Uterus (tissue), 3 donors: ENCODE measurements at regions not wholly inside any gene's neighbourhood (a gene's known extent, or its start where the extent isn't known, plus 50 kb on each side); places are given as distances from the start of the nearest gene placed in this dataset.

Source experiments
- DNase-seq, 2 donors: peaks; one replicate each; pipeline ENCODE4 v3.0.0-alpha.2; 2019 to 2020
- H3K27ac ChIP-seq, 2 donors: fragments of 200-600 bp; sonication (generic); 1 replicate in 1 of 2; 2 replicates in 1 of 2; pipeline ENCODE4 v1.5.1; 2016 to 2018
- H3K27me3 ChIP-seq, 2 donors: fragments of 200-600 bp; sonication (generic); one replicate each; pipeline ENCODE4 v1.5.1; 2018 to 2019; ENCODE audit warnings: control low read depth in 1 of 2
- H3K36me3 ChIP-seq, 2 donors: fragments of 200-600 bp; sonication (generic); one replicate each; pipeline ENCODE4 v1.5.1; 2019; ENCODE audit warnings: control low read depth in 1 of 2
- H3K4me1 ChIP-seq, 2 donors: fragments of 200-600 bp; sonication (generic); one replicate each; pipeline ENCODE4 v1.5.1; 2018 to 2019; ENCODE audit warnings: control low read depth in 1 of 2
- H3K4me3 ChIP-seq, 2 donors: fragments of 200-600 bp; sonication (generic); 1 replicate in 1 of 2; 2 replicates in 1 of 2; pipeline ENCODE4 v1.5.1; 2018 to 2019; ENCODE audit warnings: mild to moderate bottlenecking in 1 of 2
- H3K9me3 ChIP-seq, 2 donors: fragments of 200-600 bp; sonication (generic); one replicate each; pipeline ENCODE4 v1.5.1; 2019; ENCODE audit warnings: control low read depth in 1 of 2
- POLR2A ChIP-seq, 2 donors: fragments of 450-650 bp; IDR thresholded peaks; one replicate each; pipeline ENCODE4 v1.6.1; 2016; ENCODE audit warnings: antibody characterized with exemption in 2 of 2, mild to moderate bottlenecking in 1 of 2, moderate library complexity in 1 of 2
- intact Hi-C: fragments of 100-400 bp; cut with DNase I; formaldehyde crosslinking; loops from one replicate; pipeline ENCODE4 v1.15.1; 2023; ENCODE audit warnings: low total_unique reads
- TF ChIP-seq, protein P1 (sequence below), 4 experiments: fragments of 200-600 bp in 2 of 4; fragments of 450-650 bp in 2 of 4; sonication (generic) in 2 of 4; IDR thresholded peaks; one replicate each; pipeline ENCODE4 v1.5.1; 2016 to 2019; ENCODE audit warnings: antibody characterized with exemption in 4 of 4, mild to moderate bottlenecking in 2 of 4, moderate library complexity in 1 of 4
- donor health status: DM: yes; HTN: yes; CAD: no.

DNA sequence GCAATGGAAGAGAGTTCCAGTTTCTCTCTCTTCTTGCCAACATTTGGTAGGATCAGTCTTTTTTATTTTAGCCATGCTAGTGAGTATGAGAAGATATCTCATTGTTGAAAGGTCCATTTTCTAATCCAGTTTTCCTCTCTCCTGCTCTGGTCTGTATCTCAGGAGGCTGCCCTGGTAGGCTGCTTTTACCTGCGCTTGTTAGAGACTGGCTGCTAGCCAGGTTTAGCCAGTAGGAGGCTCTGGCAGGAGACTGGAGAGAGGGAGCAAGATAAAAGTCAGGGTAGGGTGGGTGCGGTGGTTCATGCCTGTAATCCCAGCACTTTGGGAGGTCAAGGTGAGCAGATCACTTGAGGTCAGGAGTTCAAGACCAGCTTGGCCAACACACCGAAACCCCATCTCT is 68.6 kb upstream of the FOXP4 start:
- intact Hi-C loops, result no loop called here
- Histone ChIP-seq H3K27me3 (no peaks in the 10 kb centered on the region), H3K4me1 (no peaks in the 10 kb centered on the region), H3K36me3 (no peaks in the 10 kb centered on the region), H3K4me3 (no peak overlapping the region), H3K9me3 (no peaks in the 10 kb centered on the region), H3K27ac (no peak overlapping the region)
- no peak for DNase-seq
- TF ChIP-seq POLR2A (IDR thresholded peaks at IDR 0.05), result no peak
- TF ChIP-seq, protein P1, sequence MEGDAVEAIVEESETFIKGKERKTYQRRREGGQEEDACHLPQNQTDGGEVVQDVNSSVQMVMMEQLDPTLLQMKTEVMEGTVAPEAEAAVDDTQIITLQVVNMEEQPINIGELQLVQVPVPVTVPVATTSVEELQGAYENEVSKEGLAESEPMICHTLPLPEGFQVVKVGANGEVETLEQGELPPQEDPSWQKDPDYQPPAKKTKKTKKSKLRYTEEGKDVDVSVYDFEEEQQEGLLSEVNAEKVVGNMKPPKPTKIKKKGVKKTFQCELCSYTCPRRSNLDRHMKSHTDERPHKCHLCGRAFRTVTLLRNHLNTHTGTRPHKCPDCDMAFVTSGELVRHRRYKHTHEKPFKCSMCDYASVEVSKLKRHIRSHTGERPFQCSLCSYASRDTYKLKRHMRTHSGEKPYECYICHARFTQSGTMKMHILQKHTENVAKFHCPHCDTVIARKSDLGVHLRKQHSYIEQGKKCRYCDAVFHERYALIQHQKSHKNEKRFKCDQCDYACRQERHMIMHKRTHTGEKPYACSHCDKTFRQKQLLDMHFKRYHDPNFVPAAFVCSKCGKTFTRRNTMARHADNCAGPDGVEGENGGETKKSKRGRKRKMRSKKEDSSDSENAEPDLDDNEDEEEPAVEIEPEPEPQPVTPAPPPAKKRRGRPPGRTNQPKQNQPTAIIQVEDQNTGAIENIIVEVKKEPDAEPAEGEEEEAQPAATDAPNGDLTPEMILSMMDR (IDR thresholded peaks at IDR 0.05), result no peak

- no peak for DNase-seq
- no peak for TF ChIP-seq POLR2A (IDR thresholded peaks at IDR 0.05)
- TF ChIP-seq, protein P1 (IDR thresholded peaks at IDR 0.05), result no peak
- Histone ChIP-seq H3K4me3 (no peak overlapping the region), H3K4me1 (peaks cover 3 to 6% of the 10 kb centered on the region in 2 donors), H3K9me3 (no peaks in the 10 kb centered on the region), H3K36me3 (no peaks in the 10 kb centered on the region), H3K27me3 (no peaks in the 10 kb centered on the region), H3K27ac (no peak overlapping the region)
- intact Hi-C loops, result no loop called here
Observed at GRCh38 chr6:41483943-41484342, 62.2 kb upstream of the FOXP4 start.

DNA sequence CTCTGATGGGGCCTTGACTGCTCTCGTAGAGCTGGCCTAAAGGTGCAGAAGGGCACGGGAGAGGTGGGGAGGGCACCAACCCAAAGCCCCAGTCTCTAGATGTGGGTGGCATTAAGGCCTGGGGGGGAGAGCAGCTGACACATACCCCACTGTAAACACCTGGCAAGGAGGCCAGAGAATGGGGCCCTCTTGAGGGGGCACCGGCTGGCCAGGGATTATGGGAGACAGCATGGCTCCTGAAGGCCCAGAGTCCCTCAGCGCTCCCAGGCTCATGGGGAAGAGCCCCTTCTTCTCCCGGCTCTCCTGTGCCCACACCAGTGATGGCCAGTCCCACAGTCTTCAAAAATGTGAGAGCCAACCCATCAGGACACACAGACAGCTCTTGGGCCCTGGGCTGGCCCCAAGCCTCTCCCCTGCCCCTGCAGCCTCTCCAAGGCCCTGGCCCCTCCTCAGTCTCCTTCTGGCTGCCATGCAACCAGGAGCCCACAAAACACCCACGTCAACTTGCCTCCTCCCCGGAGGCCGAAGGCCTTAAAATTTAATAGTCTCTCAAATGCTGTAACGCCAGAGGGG is 58.2 kb upstream of the FOXP4 start:
- H3K36me3 ChIP-seq, result no peaks in the 10 kb centered on the region
- no peak for DNase-seq
- TF ChIP-seq POLR2A (IDR thresholded peaks at IDR 0.05), result no peak
- TF ChIP-seq, protein P1 (IDR thresholded peaks at IDR 0.05), result no peak
- no peaks in the 10 kb centered on the region for H3K27me3 ChIP-seq
- peak overlapping the region in 1 of 2 donors; percentile 41 for H3K27ac ChIP-seq
- intact Hi-C loops, result no loop called here
- H3K4me3 ChIP-seq, result no peak overlapping the region
- H3K4me1 ChIP-seq, result peaks cover 5 to 6% of the 10 kb centered on the region in 2 donors
- H3K9me3 ChIP-seq, result no peaks in the 10 kb centered on the region

DNA sequence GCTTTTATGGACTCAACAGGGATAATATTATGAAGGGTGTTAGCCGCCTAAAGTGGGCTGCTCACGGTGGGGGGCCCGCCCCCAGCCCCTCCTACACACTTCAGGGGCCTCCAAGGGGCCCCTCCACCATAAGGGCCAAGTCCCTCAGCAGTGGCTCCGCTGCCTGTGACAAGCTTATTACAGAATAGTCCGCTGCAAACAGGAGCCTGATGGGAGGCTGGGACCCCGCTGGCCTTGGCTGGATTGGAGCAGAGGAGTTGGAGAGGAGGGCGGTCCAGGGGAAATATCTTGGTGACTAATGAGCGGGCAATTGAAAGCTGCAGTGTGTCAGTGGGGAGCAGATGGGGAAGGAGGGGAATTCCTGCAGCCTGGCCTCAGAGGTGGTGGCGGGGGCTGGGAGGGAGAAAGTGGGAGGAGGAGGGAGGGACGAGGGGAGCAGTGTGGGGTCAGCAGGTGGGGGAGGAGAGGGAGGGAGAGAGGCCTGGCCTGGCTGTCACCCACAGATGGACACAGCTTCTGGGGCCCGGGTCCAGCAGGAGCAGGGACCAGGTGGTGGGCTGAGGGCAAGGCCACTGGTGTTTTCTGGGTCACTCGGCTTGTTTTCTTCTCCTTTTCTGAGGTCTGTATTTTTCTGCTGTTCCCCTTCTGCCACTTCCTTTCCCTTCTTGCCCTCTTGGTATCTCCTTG is 57.6 kb upstream of the FOXP4 start:
- Histone ChIP-seq H3K4me3 (no peak overlapping the region), H3K4me1 (peaks cover 5 to 6% of the 10 kb centered on the region in 2 donors), H3K27ac (peak overlapping the region; percentile 33 to 65), H3K36me3 (no peaks in the 10 kb centered on the region), H3K27me3 (no peaks in the 10 kb centered on the region), H3K9me3 (no peaks in the 10 kb centered on the region)
- intact Hi-C loops, result no loop called here
- DNase-seq, result peak; percentile 73 to 78
- TF ChIP-seq, protein P1 (IDR thresholded peaks at IDR 0.05), result no peak
- TF ChIP-seq POLR2A (IDR thresholded peaks at IDR 0.05), result no peak

- Histone ChIP-seq H3K27ac (peak overlapping the region; percentile 33 to 65), H3K36me3 (no peaks in the 10 kb centered on the region), H3K4me1 (peaks cover 5 to 6% of the 10 kb centered on the region in 2 donors), H3K9me3 (no peaks in the 10 kb centered on the region), H3K4me3 (no peak overlapping the region), H3K27me3 (no peaks in the 10 kb centered on the region)
- intact Hi-C loops, result no loop called here
- TF ChIP-seq, protein P1 (IDR thresholded peaks at IDR 0.05), result no peak
- TF ChIP-seq POLR2A (IDR thresholded peaks at IDR 0.05), result no peak
- no peak for DNase-seq
Observed at GRCh38 chr6:41489120-41489851, 56.9 kb upstream of the FOXP4 start.
